Epithelial cell of proximal tubule (primary cell): ENCODE measurements at regions not wholly inside any gene's neighbourhood (a gene's known extent, or its start where the extent isn't known, plus 50 kb on each side); places are given as distances from the start of the nearest gene placed in this dataset.

Experiments
- DNase-seq: peaks from one replicate; pipeline ENCODE4 v3.0.0-alpha.2; 2011; ENCODE audit warnings: low read depth
- H3K4me3 ChIP-seq: 2 replicates; pipeline ENCODE4 v1.5.1; 2011; ENCODE audit warnings: low read depth, mild to moderate bottlenecking, low read length
- TF ChIP-seq, protein P1 (sequence below): conservative IDR thresholded peaks from 2 replicates; pipeline ENCODE4 v1.5.1; 2012; ENCODE audit warnings: low read depth, mild to moderate bottlenecking, low read length

DNA sequence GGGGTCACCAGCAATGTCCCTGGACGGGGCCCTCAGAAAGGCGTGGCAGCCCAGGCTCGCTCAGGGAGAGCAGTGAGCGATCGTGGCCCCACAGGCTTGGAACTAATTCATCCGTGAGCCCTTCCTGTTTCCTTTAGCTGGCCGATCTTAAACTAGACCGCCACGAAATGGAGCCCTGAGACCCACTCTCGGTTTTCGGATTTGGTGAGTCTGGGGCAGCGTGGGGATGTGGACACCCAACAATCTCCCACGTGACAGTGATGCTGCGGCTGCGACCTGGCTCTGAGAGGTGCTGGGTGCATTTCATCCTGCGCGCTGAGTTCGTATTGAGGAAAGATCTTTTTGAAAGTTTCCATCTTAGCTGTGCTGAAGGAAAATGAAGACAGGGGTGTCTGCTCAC, 501.3 kb upstream of the B3GAT1 start:
- no peak for DNase-seq
- TF ChIP-seq, protein P1, sequence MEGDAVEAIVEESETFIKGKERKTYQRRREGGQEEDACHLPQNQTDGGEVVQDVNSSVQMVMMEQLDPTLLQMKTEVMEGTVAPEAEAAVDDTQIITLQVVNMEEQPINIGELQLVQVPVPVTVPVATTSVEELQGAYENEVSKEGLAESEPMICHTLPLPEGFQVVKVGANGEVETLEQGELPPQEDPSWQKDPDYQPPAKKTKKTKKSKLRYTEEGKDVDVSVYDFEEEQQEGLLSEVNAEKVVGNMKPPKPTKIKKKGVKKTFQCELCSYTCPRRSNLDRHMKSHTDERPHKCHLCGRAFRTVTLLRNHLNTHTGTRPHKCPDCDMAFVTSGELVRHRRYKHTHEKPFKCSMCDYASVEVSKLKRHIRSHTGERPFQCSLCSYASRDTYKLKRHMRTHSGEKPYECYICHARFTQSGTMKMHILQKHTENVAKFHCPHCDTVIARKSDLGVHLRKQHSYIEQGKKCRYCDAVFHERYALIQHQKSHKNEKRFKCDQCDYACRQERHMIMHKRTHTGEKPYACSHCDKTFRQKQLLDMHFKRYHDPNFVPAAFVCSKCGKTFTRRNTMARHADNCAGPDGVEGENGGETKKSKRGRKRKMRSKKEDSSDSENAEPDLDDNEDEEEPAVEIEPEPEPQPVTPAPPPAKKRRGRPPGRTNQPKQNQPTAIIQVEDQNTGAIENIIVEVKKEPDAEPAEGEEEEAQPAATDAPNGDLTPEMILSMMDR = no peak
- no peak overlapping the region for H3K4me3 ChIP-seq

DNA sequence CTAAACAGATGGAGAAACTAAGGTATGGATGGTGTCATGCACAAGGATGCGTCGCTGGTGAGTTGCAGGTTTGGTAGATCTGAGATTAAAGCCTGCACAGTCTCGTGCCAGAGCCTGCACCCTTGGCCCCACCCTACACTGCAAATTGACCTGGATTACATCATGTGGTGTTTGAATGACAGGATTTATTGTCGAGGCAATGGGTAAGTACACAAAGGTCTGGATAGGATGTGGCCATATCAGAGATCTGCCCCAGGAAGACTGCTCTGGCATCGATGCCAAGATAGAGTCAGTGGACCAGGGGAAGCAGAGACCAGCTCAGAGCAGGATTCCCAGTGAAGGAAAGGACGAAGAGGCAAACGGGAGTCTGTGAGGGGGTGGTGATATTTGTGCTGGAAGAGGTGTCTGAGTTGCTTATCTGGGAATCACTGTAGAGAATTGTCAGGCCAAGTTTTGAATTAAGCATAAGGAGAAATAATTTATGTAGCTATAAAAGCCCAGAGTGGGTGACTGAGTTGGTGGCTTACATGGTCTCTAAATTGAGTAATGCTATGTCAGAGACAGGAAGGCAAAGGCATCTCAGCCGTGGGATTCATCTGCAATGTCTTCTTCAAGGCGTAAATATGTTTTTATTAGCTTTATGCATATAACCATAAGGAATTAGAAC, 499.6 kb upstream of the B3GAT1 start:
- DNase-seq = no peak
- TF ChIP-seq, protein P1 = no peak
- H3K4me3 ChIP-seq = no peak overlapping the region

DNA sequence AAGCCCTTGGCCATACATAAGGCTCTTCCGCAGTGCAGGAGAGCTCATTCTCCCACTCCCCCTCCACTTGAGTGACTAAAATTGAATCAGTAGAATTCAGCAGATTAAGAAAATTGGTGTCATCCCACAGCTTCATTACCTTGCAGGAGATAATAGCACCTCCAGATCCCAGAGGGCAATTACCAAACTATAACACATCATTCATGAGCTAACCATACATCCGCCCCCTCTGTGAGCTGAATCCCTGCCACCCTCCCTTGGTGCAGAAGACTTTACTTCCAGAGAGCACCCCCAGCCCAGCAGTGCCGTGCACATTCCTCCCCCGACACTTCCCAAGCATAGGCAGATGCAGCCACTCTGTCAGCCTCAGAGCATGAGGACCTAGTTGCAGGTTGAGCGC, 496.5 kb upstream of the B3GAT1 start:
- DNase-seq = no peak
- no peak overlapping the region for H3K4me3 ChIP-seq
- TF ChIP-seq, protein P1 = no peak

DNA sequence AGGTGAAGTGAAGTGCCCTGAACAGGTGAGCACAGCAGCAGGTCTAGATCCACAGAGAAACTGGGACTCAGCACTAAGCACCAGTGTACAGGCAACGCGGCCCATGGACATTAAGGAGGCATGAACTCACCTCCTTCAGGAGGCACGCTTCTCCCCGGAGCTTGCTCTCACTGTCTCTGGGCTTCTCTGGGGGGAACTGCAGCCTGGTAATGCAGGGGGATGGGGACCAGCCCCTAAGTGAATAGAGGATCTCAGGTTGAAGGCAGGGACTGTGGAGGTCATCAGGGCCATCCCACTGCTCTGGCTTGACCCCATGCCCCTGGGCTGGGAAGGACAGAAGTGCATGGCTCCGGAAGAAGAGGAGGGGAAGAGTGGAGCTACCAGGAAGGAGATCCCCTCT, 495.6 kb upstream of the B3GAT1 start:
- DNase-seq = no peak
- TF ChIP-seq, protein P1 = no peak
- H3K4me3 ChIP-seq = no peak overlapping the region

DNA sequence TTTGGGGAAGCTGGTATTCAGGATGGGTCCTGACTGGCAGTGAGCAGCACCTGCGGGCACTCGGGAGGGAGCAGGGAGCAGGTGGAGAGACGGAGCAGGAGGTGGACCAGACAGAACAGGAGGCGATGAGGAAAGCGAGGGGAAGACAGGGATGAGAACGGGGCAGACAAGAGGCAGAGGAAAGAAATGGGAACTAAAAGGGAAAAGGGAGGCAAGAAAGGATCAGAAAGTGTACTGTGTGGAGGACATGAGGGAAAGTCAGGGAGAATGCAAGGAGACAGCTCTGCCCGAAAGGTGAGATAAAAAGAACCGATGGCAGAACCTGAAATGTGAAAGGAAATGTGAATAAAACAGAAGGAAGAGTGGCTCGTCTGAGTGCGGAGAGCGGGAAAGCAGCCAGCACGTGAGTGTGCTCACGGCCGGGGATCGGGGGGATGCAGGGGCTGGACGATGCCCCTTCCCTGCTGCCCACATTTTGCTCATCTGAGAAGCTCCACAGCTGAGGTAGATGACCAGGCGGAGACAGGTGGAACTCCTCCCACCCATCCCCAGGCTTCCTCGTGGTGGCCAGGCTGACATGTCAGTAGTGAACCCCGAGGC, 494.4 kb upstream of the B3GAT1 start:
- no peak overlapping the region for H3K4me3 ChIP-seq
- TF ChIP-seq, protein P1 = no peak
- no peak for DNase-seq

DNA sequence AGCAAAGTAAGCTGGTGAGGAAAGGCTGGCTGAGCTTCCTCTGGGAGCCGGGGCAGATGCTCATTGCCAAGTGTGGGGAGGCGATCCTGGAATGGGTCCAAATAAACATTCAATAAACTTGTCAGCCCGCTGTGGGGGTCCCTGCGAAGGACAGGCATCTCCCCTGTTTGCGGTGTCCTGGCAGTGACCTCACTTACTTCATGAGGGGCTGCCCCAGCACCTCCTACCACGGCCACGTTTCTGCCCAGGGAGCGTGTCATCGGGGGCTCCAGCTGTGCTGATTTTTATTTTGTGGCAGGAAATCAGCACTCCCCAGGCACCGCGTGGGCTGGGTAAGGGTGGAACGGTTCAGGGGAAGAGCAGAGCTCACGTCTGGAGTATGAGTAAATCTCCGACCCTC, 493.9 kb upstream of the B3GAT1 start:
- no peak for DNase-seq
- TF ChIP-seq, protein P1 = no peak
- H3K4me3 ChIP-seq = no peak overlapping the region

DNA sequence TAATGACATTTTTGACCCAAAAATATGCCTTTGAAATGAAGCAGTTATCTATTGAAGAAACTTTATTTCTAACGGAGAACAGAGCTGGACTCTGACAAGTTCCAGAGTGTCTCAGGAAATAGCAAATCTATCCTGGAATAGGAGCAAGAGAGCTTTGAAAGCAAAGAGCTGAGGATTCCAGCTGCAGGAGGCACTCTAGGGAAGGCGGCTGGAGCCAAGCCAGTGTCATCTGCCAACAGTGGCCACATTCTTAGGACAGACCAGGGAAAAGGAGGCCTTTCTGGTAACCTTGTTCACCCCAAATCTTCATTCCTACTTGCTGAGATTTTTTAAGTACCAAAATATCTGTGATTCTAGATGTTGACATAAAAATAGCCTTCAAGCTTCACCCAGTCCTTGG, 493.5 kb upstream of the B3GAT1 start:
- DNase-seq = no peak
- TF ChIP-seq, protein P1 = no peak
- no peak overlapping the region for H3K4me3 ChIP-seq
